Effector memory CD8-positive, alpha-beta T cell (primary cell): ENCODE measurements at regions not wholly inside any gene's neighbourhood (a gene's known extent, or its start where the extent isn't known, plus 50 kb on each side); places are given as distances from the start of the nearest gene placed in this dataset.

ENCODE experiments used
- ATAC-seq: fragments of 150-1000 bp; cut with Tn5 transposase; replicated peaks from 2 replicates; pipeline ENCODE4 v1.10.0; 2021; ENCODE audit warnings: mild to moderate bottlenecking, moderate library complexity
- DNase-seq, 3 experiments: peaks; one replicate each; pipeline ENCODE4 v3.0.0; 2021
- H3K27ac Mint-ChIP-seq, 2 donors: one replicate each; pipeline ENCODE4 v1.8.0; 2022; ENCODE audit warnings: mild to moderate bottlenecking in 2 of 2, mixed read lengths in 2 of 2, moderate library complexity in 2 of 2
- H3K27me3 Mint-ChIP-seq, 2 donors: one replicate each; pipeline ENCODE4 v1.8.0; 2022; ENCODE audit warnings: mixed read lengths in 2 of 2
- H3K36me3 Mint-ChIP-seq: one replicate; pipeline ENCODE4 v1.8.0; 2022; ENCODE audit warnings: mild to moderate bottlenecking, moderate library complexity, mixed read lengths; ENCODE audit not compliant: insufficient read depth
- H3K4me1 Mint-ChIP-seq, 2 donors: one replicate each; pipeline ENCODE4 v1.8.0; 2022; ENCODE audit warnings: low read depth in 2 of 2, mixed read lengths in 2 of 2
- H3K4me3 Mint-ChIP-seq, 2 donors: one replicate each; pipeline ENCODE4 v1.8.0; 2022; ENCODE audit warnings: mild to moderate bottlenecking in 2 of 2, mixed read lengths in 2 of 2, moderate library complexity in 2 of 2
- H3K9me3 Mint-ChIP-seq, 2 donors: one replicate each; pipeline ENCODE4 v1.8.0; 2022; ENCODE audit warnings: mixed read lengths in 2 of 2

DNA sequence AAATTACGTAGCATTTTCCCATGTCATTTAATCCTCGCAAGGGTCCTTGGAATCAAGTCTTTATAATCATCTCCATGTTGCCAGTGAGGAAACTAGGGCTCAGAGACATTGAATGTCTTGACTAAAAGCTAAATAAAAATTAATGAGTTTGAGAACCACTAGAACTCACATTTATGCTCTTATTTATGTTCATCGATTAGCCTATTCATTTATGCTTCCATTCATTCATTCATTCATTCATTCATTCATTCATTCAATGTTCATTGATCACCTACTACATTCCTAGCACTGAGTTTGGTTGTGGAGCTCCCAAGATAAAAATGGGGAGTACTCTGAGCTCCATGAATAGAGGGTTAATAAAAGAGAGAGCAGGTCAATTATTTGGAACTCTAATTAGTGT, 59.7 kb downstream of the KCNA1 start:
- Mint-ChIP-seq H3K27ac (no peak overlapping the region), H3K27me3 (peaks cover 34 to 59% of the 10 kb centered on the region in 2 donors), H3K36me3 (no peaks in the 10 kb centered on the region), H3K9me3 (no peaks in the 10 kb centered on the region), H3K4me1 (no peaks in the 10 kb centered on the region), H3K4me3 (no peak overlapping the region)
- ATAC-seq (no peak), DNase-seq (no peak)

DNA sequence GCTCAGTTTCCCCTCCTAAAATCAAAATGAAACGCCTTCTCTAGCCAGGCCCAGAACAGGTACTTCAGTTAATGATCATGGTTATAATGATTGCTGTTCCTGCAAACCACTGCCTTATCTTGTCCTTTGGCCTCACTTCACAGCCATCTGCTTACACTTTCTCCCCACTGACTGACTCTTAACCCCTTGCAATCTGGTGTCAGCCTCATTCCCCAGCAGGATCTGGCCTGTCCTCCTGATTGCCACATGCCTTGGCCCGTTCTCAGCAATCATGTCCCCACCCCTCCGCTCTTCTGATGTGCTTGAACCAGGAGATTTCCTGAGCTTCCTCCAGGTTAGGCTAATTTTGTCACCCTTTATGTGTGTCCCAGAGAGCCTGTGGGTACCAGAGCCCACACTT, 64.5 kb downstream of the KCNA1 start:
- Mint-ChIP-seq H3K27me3 (peaks cover 51 to 57% of the 10 kb centered on the region in 2 donors), H3K4me3 (no peak overlapping the region), H3K27ac (no peak overlapping the region), H3K9me3 (no peaks in the 10 kb centered on the region), H3K4me1 (no peaks in the 10 kb centered on the region), H3K36me3 (no peaks in the 10 kb centered on the region)
- DNase-seq (no peak), ATAC-seq (no peak)

DNA sequence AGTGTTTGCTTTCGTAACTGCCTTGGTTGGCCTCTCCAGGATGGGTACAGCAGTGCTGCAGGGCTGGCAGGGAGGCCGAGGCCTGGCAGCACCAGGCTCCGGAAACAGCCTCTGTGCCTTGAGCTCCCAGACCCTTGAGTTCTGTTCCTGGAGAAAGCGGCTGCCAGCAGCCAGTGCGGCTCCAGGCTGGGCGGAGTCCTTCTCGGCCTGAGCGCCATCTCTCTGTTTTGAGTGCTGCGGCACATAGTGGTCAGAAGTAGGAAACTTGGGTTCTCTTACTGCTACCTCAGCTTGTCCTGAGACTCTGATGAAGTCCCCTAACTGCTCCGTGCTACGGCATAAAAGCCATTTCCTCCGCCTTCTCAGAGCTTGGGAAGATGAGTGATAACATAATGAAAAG, 65.9 kb downstream of the KCNA1 start:
- no peaks in the 10 kb centered on the region for H3K9me3 Mint-ChIP-seq
- no peaks in the 10 kb centered on the region for H3K4me1 Mint-ChIP-seq
- peaks cover 40 to 52% of the 10 kb centered on the region in 2 donors for H3K27me3 Mint-ChIP-seq
- no peak overlapping the region for H3K4me3 Mint-ChIP-seq
- DNase-seq (no peak), ATAC-seq (no peak)
- no peaks in the 10 kb centered on the region for H3K36me3 Mint-ChIP-seq
- no peak overlapping the region for H3K27ac Mint-ChIP-seq

DNA sequence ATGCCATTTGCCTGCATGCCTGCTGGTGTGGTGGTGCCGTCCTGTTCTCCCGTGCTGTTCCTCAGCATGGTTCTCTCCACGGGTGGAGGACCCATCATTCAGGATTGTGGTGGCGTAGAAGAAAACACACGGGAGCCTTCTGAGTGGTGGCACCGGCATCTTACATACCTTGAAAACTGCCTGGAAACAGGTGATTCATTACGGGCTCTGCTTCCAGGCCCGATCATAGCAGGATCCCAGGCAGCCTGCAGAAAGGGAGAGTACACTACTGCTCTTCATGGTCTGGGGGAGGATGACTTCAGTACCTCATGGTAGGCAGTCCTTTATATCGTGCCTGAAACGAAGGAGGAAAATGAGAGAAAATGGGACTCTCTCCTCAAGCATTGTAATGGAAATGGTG, 66.6 kb upstream of the KCNA5 start:
- Mint-ChIP-seq H3K36me3 (no peaks in the 10 kb centered on the region), H3K4me3 (no peak overlapping the region), H3K9me3 (no peaks in the 10 kb centered on the region), H3K27ac (no peak overlapping the region), H3K27me3 (peaks cover 44 to 46% of the 10 kb centered on the region in 2 donors), H3K4me1 (no peaks in the 10 kb centered on the region)
- DNase-seq (no peak), ATAC-seq (no peak)

DNA sequence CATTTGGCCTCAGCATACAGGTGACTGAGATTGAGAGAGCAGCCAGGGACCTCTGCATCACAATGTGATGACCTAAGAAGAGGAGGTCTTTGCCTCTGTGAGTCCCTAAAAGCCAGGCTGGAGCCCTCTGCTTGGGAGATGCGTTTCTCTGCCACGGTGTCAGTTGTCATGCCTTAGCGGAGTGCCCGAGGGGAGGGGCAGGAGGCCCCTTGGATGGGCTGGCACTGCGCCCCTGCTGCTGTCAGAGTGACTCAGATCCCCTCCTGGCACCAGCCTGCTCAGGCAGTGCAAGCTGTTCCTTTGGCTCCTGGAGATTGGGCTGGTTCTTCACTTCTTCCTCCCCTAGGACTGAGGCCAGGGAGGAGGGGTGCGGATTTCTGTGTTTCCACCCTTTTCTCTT, 64.9 kb upstream of the KCNA5 start:
- peaks cover 44 to 62% of the 10 kb centered on the region in 2 donors for H3K27me3 Mint-ChIP-seq
- no peak overlapping the region for H3K4me3 Mint-ChIP-seq
- H3K4me1 Mint-ChIP-seq: no peaks in the 10 kb centered on the region
- DNase-seq (no peak), ATAC-seq (no peak)
- H3K9me3 Mint-ChIP-seq: no peaks in the 10 kb centered on the region
- no peaks in the 10 kb centered on the region for H3K36me3 Mint-ChIP-seq
- H3K27ac Mint-ChIP-seq: no peak overlapping the region

DNA sequence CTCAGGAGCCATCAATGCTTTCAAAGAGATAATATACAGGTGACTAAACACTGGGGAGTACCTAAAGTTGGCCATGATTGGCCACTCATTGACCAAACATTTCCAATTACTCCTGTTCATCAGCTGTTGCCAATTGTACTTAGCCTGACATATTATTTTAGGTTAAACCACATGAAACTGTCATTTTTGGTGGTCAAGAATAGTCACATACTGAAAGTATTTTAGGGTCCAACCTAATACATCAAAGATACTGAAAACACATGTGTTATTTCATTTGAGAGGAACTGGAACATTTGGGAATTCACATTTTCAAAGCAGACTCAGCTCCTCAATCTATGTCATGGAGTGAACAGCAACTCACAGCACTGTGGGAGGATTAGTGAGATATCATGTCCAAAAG, 63.9 kb upstream of the KCNA5 start:
- no peak overlapping the region for H3K4me3 Mint-ChIP-seq
- H3K4me1 Mint-ChIP-seq: no peaks in the 10 kb centered on the region

DNA sequence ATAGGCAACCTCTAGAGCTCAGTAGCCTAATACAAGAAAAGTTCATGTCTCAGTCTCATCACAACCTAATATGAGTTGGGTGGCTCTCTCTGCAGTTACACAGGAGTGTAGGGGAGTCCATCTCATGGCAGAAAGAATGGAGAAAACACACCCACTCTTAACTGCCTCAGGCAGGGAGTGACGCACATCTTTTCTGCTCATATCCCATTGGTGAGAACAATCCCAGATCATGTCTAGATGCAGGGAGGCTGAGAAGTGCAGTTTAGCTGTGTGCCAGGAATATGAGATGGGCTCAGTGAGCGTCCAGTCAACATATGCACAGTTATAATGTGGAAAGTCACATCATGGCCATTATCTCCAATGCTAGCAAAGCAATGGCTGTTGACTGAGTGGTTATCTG, 59.3 kb upstream of the KCNA5 start:
- ATAC-seq (no peak), DNase-seq (no peak)
- no peak overlapping the region for H3K27ac Mint-ChIP-seq
- no peaks in the 10 kb centered on the region for H3K9me3 Mint-ChIP-seq
- peaks cover 18 to 81% of the 10 kb centered on the region in 2 donors for H3K27me3 Mint-ChIP-seq
- H3K4me3 Mint-ChIP-seq: no peak overlapping the region
- H3K4me1 Mint-ChIP-seq: no peaks in the 10 kb centered on the region
- H3K36me3 Mint-ChIP-seq: no peaks in the 10 kb centered on the region

More for the DNA sequence above, 63.9 kb upstream of the KCNA5 start:
- Mint-ChIP-seq H3K9me3 (no peaks in the 10 kb centered on the region), H3K36me3 (no peaks in the 10 kb centered on the region), H3K27ac (no peak overlapping the region), H3K27me3 (peaks cover 35 to 61% of the 10 kb centered on the region in 2 donors)
- ATAC-seq (no peak), DNase-seq (no peak)

DNA sequence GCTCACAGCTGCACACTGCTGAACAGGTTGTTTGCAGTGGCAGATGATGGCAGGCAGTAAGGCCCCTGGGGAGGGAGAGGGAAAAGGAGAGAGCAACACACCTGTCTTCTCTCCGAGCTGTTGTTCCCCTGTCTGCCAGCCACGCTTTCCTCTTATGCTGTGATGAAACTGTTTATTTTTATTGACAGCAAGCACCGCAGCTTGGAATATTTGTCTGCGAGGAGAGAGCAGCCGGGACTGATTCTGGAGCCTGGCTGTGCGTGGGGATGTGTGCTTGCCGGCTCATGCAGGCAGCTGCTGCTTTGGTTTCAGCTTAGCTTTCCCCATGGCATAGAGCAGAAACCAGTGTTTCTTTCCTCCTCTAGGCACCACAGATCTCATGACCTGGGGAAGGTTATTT, 58.7 kb upstream of the KCNA5 start:
- H3K27ac Mint-ChIP-seq: no peak overlapping the region

DNA sequence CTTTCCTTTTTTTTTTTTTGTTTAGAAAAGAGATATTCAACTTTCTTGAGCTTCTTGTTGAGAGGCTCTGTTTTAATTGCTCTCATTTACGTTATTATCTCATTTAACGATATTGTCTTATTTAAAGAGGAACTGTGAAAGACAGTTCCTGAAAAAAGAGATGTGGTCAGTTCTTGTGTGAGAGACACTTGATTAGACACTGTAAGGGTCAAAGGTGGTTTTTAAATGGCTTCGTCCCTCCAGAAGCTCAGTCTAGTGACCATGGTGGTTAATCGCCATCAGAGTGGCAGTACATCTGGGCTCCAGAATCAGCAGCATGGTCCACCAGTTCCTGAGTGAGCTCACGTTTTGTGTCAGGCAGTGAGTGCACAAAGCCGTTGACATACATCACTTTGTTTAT, 57.9 kb upstream of the KCNA5 start:
- Mint-ChIP-seq H3K4me3 (no peak overlapping the region), H3K4me1 (no peaks in the 10 kb centered on the region), H3K9me3 (no peaks in the 10 kb centered on the region), H3K27ac (no peak overlapping the region), H3K36me3 (no peaks in the 10 kb centered on the region), H3K27me3 (peaks cover 18 to 88% of the 10 kb centered on the region in 2 donors)
- DNase-seq (no peak), ATAC-seq (no peak)

More for the DNA sequence above, 58.7 kb upstream of the KCNA5 start:
- Mint-ChIP-seq H3K36me3 (no peaks in the 10 kb centered on the region), H3K9me3 (no peaks in the 10 kb centered on the region), H3K4me3 (no peak overlapping the region), H3K4me1 (no peaks in the 10 kb centered on the region), H3K27me3 (peaks cover 18 to 88% of the 10 kb centered on the region in 2 donors)
- DNase-seq (no peak), ATAC-seq (no peak)

DNA sequence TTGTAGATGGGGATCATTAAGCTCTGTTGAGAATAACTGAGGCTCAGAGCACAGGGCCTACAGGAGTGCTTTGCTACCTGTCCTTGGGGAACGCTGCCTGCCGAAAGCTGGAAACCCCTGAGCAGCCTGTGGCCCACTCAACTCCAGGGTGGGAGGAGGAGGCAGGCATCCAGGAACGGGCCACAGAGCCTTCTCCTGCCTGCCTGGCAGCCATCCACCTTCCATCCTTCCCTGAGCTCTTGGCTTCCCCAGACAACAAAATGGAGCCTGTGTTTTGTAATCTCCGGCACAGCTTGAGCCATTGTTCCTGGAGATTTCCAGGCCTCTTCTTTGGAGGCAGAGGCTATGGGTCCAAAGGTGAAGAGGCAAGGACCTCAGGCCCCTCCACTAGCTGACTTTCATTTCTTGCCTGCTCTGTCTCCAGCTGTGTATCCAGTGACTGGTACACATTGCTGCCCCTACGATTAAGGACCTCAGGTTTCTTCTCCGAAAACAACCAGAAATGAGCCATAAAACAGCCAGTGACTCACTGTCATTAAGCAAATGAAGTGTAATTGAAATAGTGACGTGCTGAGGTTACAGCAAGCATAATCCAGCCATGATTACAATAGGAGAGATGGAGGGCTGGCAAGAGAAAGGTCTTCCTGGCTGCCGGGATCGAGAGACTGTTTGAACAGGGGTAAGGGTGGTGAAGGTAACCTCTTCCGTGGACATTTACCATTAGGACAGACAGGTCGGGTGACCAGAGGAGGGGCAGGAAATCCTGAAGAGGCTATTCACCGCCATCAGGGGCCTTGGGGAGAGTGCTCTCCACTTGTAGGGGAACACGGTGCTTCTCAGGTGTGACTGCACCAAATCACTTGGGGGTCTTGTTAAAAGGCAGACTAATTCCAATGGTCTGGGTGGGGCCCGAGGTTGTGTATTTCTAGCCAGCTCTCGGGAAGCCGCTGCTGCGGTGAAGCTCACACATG, 56.3 kb upstream of the KCNA5 start:
- H3K27ac Mint-ChIP-seq: no peak overlapping the region

DNA sequence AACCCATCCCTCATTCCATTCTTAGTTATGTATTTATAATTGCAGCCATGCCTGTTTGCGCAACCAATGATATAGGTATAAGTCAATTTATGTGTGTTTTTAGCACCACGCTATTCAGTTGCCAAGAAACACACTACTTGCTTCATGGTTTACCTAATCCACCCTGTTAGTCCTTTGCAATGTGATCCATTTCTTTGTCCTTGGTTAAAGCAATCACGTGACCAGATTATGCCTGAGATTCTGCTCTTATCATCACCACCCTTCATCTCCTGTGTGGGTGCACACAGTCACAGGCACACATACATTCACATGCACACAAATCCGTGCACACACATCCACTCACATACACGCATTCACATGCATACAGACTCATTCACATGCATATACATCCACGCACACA, 52.3 kb upstream of the KCNA5 start:
- Mint-ChIP-seq H3K4me3 (no peak overlapping the region), H3K27ac (no peak overlapping the region), H3K4me1 (no peaks in the 10 kb centered on the region), H3K9me3 (no peaks in the 10 kb centered on the region), H3K27me3 (peaks cover 29 to 77% of the 10 kb centered on the region in 2 donors), H3K36me3 (no peaks in the 10 kb centered on the region)
- no peak for DNase-seq
- no peak for ATAC-seq

More for the DNA sequence above, 56.3 kb upstream of the KCNA5 start:
- H3K4me1 Mint-ChIP-seq: no peaks in the 10 kb centered on the region
- DNase-seq (no peak), ATAC-seq (no peak)
- no peaks in the 10 kb centered on the region for H3K9me3 Mint-ChIP-seq
- no peaks in the 10 kb centered on the region for H3K36me3 Mint-ChIP-seq
- peaks cover 18 to 86% of the 10 kb centered on the region in 2 donors for H3K27me3 Mint-ChIP-seq
- H3K4me3 Mint-ChIP-seq: no peak overlapping the region

DNA sequence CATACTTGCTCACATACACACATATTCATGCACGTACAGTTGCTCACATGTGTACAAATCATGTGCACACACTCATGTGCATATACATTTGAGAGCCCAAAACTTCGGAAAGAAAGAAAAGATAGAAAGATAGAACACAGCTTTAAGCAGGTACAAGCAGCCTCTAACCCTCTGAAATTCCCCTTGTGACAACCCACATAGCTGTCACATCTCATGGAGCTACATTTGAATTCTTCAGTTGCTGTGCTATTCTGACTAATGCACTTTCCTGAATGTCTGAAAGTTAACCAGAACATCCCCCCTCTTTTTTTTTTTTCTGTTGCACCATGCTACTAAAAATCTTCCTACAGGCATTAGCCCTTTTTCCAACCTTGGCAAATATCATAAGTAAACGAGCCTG, 51.9 kb upstream of the KCNA5 start:
- ATAC-seq (no peak), DNase-seq (no peak)
- H3K9me3 Mint-ChIP-seq: no peaks in the 10 kb centered on the region
- no peak overlapping the region for H3K4me3 Mint-ChIP-seq
- H3K27ac Mint-ChIP-seq: no peak overlapping the region
- H3K36me3 Mint-ChIP-seq: no peaks in the 10 kb centered on the region
- H3K27me3 Mint-ChIP-seq: peaks cover 33 to 77% of the 10 kb centered on the region in 2 donors
- no peaks in the 10 kb centered on the region for H3K4me1 Mint-ChIP-seq

DNA sequence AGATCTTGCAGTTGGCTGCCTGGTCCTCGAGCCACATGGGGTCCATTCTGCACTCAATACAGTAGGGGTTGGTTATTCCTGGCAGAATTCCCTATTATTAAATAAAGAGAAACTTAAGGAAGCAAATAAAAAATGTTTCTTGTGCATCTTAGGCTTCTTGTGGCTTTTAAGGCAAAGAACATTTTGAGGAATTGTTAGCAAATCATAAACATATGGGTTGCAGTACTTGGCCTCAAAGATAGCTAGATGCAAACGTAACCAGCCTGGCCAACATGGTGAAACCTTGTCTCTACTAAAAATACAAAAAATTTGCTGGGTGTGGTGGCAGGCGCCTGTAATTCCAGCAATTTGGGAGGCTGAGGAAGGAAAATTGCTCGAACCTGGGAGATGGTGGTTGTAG, 50.8 kb upstream of the KCNA5 start:
- no peak overlapping the region for H3K4me3 Mint-ChIP-seq
- H3K4me1 Mint-ChIP-seq: no peaks in the 10 kb centered on the region
- H3K9me3 Mint-ChIP-seq: no peaks in the 10 kb centered on the region
- no peak for DNase-seq
- H3K36me3 Mint-ChIP-seq: no peaks in the 10 kb centered on the region
- no peak for ATAC-seq
- peaks cover 29 to 77% of the 10 kb centered on the region in 2 donors for H3K27me3 Mint-ChIP-seq
- H3K27ac Mint-ChIP-seq: no peak overlapping the region
